ENCODE measurements at regions not wholly inside any gene's neighbourhood (a gene's known extent, or its start where the extent isn't known, plus 50 kb on each side); places are given as distances from the start of the nearest gene placed in this dataset.

DNA sequence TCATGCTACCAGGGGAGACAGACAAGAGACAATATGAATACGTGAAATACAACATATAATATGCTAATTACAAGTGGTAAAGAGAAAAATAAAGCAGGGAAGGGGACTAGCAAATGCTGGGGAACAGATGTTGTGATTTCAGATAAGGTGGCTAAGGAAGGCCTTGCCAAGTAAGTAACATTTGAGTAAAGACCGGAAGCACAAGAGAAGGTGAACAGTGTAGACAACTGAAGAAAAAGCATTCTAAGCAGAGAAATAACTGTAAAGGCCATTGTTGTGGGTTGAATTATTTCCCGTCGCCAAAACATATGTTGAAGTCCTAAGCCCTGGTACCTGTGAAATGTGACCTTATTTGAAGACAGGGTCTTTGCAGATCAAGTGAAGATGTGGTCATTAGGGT, 63.7 kb upstream of the EED start:
- TF ChIP-seq GATA2 (IDR thresholded peaks at IDR 0.05; ENCODE audit: insufficient read depth, insufficient read length, low read depth, low read length) (no peak), POLR2AphosphoS5 (IDR thresholded peaks at IDR 0.05; ENCODE audit: insufficient read depth, low read depth, low read length) (no peak), MAX (IDR thresholded peaks at IDR 0.05; ENCODE audit: insufficient read depth, insufficient read length) (no peak), POLR2A (IDR thresholded peaks at IDR 0.05; ENCODE audit: low read depth, low read length) (no peak)
- Histone ChIP-seq H3K36me3 (ENCODE audit: control insufficient read depth in 2 of 2, extremely low read depth in 1 of 2, insufficient read depth in 2 of 2, low read length in 2 of 2) (no peaks in the 10 kb centered on the region), H3K4me2 (ENCODE audit: insufficient read depth, low read length) (no peak overlapping the region), H3K4me3 (replicated peaks in 1 of 3; ENCODE audit: insufficient read depth in 1 of 3, low read depth in 1 of 3, low read length in 3 of 3) (no peak overlapping the region), H3K9me1 (replicated peaks; ENCODE audit: control insufficient read depth, extremely low read depth, insufficient read depth, low read length) (no peaks in the 10 kb centered on the region), H3K9me3 (replicated peaks; ENCODE audit: control insufficient read depth, insufficient read depth, low read length) (no peaks in the 10 kb centered on the region), H3K9ac (replicated peaks; ENCODE audit: extremely low read depth, insufficient read depth, low read length) (no peak overlapping the region), H3K79me2 (ENCODE audit: control insufficient read depth, insufficient read depth, low read length) (no peaks in the 10 kb centered on the region), H2AFZ (ENCODE audit: low read depth, low read length) (no peak overlapping the region), H3K27me3 (ENCODE audit: control insufficient read depth in 2 of 2, insufficient read depth in 2 of 2, low read length in 2 of 2) (no peaks in the 10 kb centered on the region), H3K4me1 (ENCODE audit: control insufficient read depth, extremely low read depth, insufficient read depth, low read length) (peaks cover 9% of the 10 kb centered on the region), H4K20me1 (replicated peaks; ENCODE audit: control insufficient read depth, extremely low read depth, insufficient read depth, low read length) (no peaks in the 10 kb centered on the region), H3K27ac (ENCODE audit: insufficient read depth, low read depth, low read length) (no peak overlapping the region)
- no peak for DNase-seq (ENCODE audit: low read depth, low spot score)
- intact Hi-C loops (cut with micrococcal nuclease) (no loop called here), dilution Hi-C loops (cut with MboI; ENCODE audit: extremely low pct_ligation_motif_present, low sequenced_read_pairs) (no loop called here)
- no peak for FAIRE-seq
- ChIA-PET POLR2A (no interaction called here), CTCF (interaction anchor here (1.3 to 1.7 kb wide), 2 partner anchors 13 to 139 kb away, joined by 6 to 8 read pairs; no protein-coding TSS in a partner anchor)
- BruUV-seq (replicated peaks) = no TSS peak

- Histone ChIP-seq H2AFZ (ENCODE audit: low read depth, low read length) (no peak overlapping the region), H3K79me2 (ENCODE audit: control insufficient read depth, insufficient read depth, low read length) (no peaks in the 10 kb centered on the region), H3K4me1 (ENCODE audit: control insufficient read depth, extremely low read depth, insufficient read depth, low read length) (peaks cover 13% of the 10 kb centered on the region), H3K9me1 (replicated peaks; ENCODE audit: control insufficient read depth, extremely low read depth, insufficient read depth, low read length) (no peaks in the 10 kb centered on the region), H3K9me3 (replicated peaks; ENCODE audit: control insufficient read depth, insufficient read depth, low read length) (no peaks in the 10 kb centered on the region), H3K27me3 (ENCODE audit: control insufficient read depth in 2 of 2, insufficient read depth in 2 of 2, low read length in 2 of 2) (no peaks in the 10 kb centered on the region), H3K27ac (ENCODE audit: insufficient read depth, low read depth, low read length) (no peak overlapping the region), H3K4me3 (replicated peaks in 1 of 3; ENCODE audit: insufficient read depth in 1 of 3, low read depth in 1 of 3, low read length in 3 of 3) (no peak overlapping the region), H3K36me3 (ENCODE audit: control insufficient read depth in 2 of 2, extremely low read depth in 1 of 2, insufficient read depth in 2 of 2, low read length in 2 of 2) (no peaks in the 10 kb centered on the region), H3K9ac (replicated peaks; ENCODE audit: extremely low read depth, insufficient read depth, low read length) (no peak overlapping the region), H3K4me2 (ENCODE audit: insufficient read depth, low read length) (no peak overlapping the region), H4K20me1 (replicated peaks; ENCODE audit: control insufficient read depth, extremely low read depth, insufficient read depth, low read length) (no peaks in the 10 kb centered on the region)
- dilution Hi-C loops (cut with MboI; ENCODE audit: extremely low pct_ligation_motif_present, low sequenced_read_pairs) (no loop called here), intact Hi-C loops (cut with micrococcal nuclease) (no loop called here)
- ChIA-PET CTCF (interaction anchor here (1.3 to 1.7 kb wide), 2 partner anchors 13 to 138 kb away, joined by 6 to 8 read pairs; no protein-coding TSS in a partner anchor), POLR2A (no interaction called here)
- no TSS peak for BruUV-seq (replicated peaks)
- TF ChIP-seq POLR2AphosphoS5 (IDR thresholded peaks at IDR 0.05; ENCODE audit: insufficient read depth, low read depth, low read length) (no peak), FOS (IDR thresholded peaks at IDR 0.05; ENCODE audit: borderline replicate concordance, insufficient read depth, low read length) (no peak), MAX (IDR thresholded peaks at IDR 0.05; ENCODE audit: insufficient read depth, insufficient read length) (no peak), POLR2A (IDR thresholded peaks at IDR 0.05; ENCODE audit: low read depth, low read length) (no peak), MYC (IDR thresholded peaks at IDR 0.05; ENCODE audit: low read depth, low read length) (no peak), GATA2 (IDR thresholded peaks at IDR 0.05; ENCODE audit: insufficient read depth, insufficient read length, low read depth, low read length) (no peak), EZH2 (IDR thresholded peaks at IDR 0.05; ENCODE audit: borderline replicate concordance, low read depth, low read length, severe bottlenecking) (no peak), JUN (IDR thresholded peaks at IDR 0.05; ENCODE audit: borderline replicate concordance, insufficient read depth, insufficient read length, low read depth) (no peak)
- TF ChIP-seq, protein P1, sequence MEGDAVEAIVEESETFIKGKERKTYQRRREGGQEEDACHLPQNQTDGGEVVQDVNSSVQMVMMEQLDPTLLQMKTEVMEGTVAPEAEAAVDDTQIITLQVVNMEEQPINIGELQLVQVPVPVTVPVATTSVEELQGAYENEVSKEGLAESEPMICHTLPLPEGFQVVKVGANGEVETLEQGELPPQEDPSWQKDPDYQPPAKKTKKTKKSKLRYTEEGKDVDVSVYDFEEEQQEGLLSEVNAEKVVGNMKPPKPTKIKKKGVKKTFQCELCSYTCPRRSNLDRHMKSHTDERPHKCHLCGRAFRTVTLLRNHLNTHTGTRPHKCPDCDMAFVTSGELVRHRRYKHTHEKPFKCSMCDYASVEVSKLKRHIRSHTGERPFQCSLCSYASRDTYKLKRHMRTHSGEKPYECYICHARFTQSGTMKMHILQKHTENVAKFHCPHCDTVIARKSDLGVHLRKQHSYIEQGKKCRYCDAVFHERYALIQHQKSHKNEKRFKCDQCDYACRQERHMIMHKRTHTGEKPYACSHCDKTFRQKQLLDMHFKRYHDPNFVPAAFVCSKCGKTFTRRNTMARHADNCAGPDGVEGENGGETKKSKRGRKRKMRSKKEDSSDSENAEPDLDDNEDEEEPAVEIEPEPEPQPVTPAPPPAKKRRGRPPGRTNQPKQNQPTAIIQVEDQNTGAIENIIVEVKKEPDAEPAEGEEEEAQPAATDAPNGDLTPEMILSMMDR (IDR thresholded peaks at IDR 0.05; ENCODE audit: extremely low read depth in 1 of 2, insufficient read depth in 1 of 2, low read depth in 1 of 2, low read length in 2 of 2) = no peak
- FAIRE-seq (no peak), DNase-seq (ENCODE audit: low read depth, low spot score) (no peak)
Observed at GRCh38 chr11:86180423-86180822, 64.1 kb upstream of the EED start.

All from endothelial cell of umbilical vein (primary cell).